ENCODE measurements at regions not wholly inside any gene's neighbourhood (a gene's known extent, or its start where the extent isn't known, plus 50 kb on each side); places are given as distances from the start of the nearest gene placed in this dataset.

GRCh38 chr2:198424112-198424511 lies 619.7 kb downstream of the PLCL1 start:
- TF ChIP-seq CTCF (IDR thresholded peaks at IDR 0.05) = no peak
- no peak for TF ChIP-seq POLR2A (IDR thresholded peaks at IDR 0.05)

Data from sigmoid colon (tissue), 3 donors.